Ovary (tissue), 7 donors: ENCODE measurements at regions not wholly inside any gene's neighbourhood (a gene's known extent, or its start where the extent isn't known, plus 50 kb on each side); places are given as distances from the start of the nearest gene placed in this dataset.

Experiments used
- DNase-seq, 5 donors: peaks; one replicate each; pipeline ENCODE4 v3.0.0-alpha.2; 2019 to 2020
- H3K27ac ChIP-seq, 2 donors: fragments of 200-600 bp; one replicate each; pipeline versions ENCODE4 v1.5.1 to v1.8.0; 2019 to 2022
- H3K27me3 ChIP-seq: fragments of 200-600 bp; one replicate; pipeline ENCODE4 v1.8.0; 2022
- H3K36me3 ChIP-seq: fragments of 200-600 bp; sonication (generic); one replicate; pipeline ENCODE4 v1.5.1; 2019
- H3K4me1 ChIP-seq: one replicate; pipeline ENCODE4 v1.8.1; 2013; ENCODE audit warnings: mild to moderate bottlenecking, moderate library complexity; ENCODE audit not compliant: insufficient read depth
- H3K4me3 ChIP-seq: fragments of 200-600 bp; sonication (generic); one replicate; pipeline ENCODE4 v1.5.1; 2017
- H3K9me3 ChIP-seq, 2 donors: fragments of 200-600 bp in 1 of 2; sonication (generic) in 1 of 2; one replicate each; pipeline versions ENCODE4 v1.5.1 to v1.8.1; 2013 to 2019; ENCODE audit warnings: mild to moderate bottlenecking in 1 of 2, moderate library complexity in 1 of 2
- EP300 ChIP-seq: sonication (generic); formaldehyde crosslinking; IDR thresholded peaks from one replicate; pipeline ENCODE4 v1.6.1; 2017; ENCODE audit warnings: antibody characterized with exemption
- POLR2A ChIP-seq: fragments of 450-650 bp; IDR thresholded peaks from one replicate; pipeline ENCODE4 v1.6.1; 2017; ENCODE audit warnings: antibody characterized with exemption, mild to moderate bottlenecking, moderate library complexity
- WGBS, 3 donors: extraction: QIAGEN DNeasy Blood & Tissue Kit in 1 of 3; methylation state at CpG; one replicate each; pipeline versions ENCODE4 v1.1.5 to v1.1.7; 2013 to 2017; 5-methylcytosine and 5-hydroxymethylcytosine counted together
- intact Hi-C, 4 donors: fragments of 100-400 bp; cut with DNase I; formaldehyde crosslinking; loops; one replicate each; pipeline versions ENCODE4 v1.11.0 to v1.15.1; 2022 to 2023
- TF ChIP-seq, protein P1 (sequence below), 3 donors: fragments of 450-650 bp in 2 of 3; fragments of 200-600 bp in 1 of 3; IDR thresholded peaks; one replicate each; pipeline versions ENCODE4 v1.5.1 to v1.8.0; 2016 to 2022; ENCODE audit warnings: antibody characterized with exemption in 3 of 3, mild to moderate bottlenecking in 1 of 3
- donor health status: DM: no; HTN: no; CAD: no; lungs with moderate emphysema.
- donor health status: DM: no; HTN: no; CAD: no.
- donor health status: Bipolar disorder and iron deficiency.
- donor health status: DM: no; HTN: no; CAD: no.
- donor health status: DM: yes; HTN: yes; CAD: no.

DNA sequence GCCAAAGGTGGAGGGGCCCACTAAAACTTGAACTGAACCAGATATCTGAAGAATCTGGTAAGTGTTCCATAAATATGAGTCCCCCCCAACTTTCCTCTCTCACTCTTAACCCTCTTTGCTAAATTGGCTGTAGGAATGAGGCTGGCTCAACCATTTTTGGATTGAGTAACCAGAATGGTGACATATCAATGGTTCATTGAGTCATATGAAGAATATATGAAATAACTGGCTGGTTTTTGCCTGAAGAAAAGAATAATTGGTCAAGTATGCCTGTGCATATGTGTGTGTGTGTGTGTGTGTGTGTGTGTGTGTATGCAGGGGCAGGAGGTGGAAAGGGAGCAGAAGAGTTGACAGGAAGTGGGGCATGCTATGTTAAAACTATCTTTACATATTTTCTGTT, 472.9 kb upstream of the THBS1 start:
- intact Hi-C loops, result no loop called here
- TF ChIP-seq, protein P1, sequence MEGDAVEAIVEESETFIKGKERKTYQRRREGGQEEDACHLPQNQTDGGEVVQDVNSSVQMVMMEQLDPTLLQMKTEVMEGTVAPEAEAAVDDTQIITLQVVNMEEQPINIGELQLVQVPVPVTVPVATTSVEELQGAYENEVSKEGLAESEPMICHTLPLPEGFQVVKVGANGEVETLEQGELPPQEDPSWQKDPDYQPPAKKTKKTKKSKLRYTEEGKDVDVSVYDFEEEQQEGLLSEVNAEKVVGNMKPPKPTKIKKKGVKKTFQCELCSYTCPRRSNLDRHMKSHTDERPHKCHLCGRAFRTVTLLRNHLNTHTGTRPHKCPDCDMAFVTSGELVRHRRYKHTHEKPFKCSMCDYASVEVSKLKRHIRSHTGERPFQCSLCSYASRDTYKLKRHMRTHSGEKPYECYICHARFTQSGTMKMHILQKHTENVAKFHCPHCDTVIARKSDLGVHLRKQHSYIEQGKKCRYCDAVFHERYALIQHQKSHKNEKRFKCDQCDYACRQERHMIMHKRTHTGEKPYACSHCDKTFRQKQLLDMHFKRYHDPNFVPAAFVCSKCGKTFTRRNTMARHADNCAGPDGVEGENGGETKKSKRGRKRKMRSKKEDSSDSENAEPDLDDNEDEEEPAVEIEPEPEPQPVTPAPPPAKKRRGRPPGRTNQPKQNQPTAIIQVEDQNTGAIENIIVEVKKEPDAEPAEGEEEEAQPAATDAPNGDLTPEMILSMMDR (IDR thresholded peaks at IDR 0.05), result no peak
- TF ChIP-seq EP300 (no peak), POLR2A (no peak)

GRCh38 chr15:39110336-39110735, 470.5 kb upstream of the THBS1 start:
- TF ChIP-seq, protein P1 (IDR thresholded peaks at IDR 0.05), result no peak
- no peak for TF ChIP-seq POLR2A
- no peak for TF ChIP-seq EP300
- no peaks in the 10 kb centered on the region for H3K4me1 ChIP-seq
- intact Hi-C loops, result no loop called here
- H3K36me3 ChIP-seq, result no peaks in the 10 kb centered on the region
- H3K27me3 ChIP-seq, result no peaks in the 10 kb centered on the region
- DNase-seq, result no peak
- no peak overlapping the region for H3K27ac ChIP-seq
- H3K4me3 ChIP-seq, result no peak overlapping the region
- no peaks in the 10 kb centered on the region for H3K9me3 ChIP-seq

More for the DNA sequence above, 472.9 kb upstream of the THBS1 start:
- H3K4me3 ChIP-seq, result no peak overlapping the region
- no peaks in the 10 kb centered on the region for H3K27me3 ChIP-seq
- no peaks in the 10 kb centered on the region for H3K36me3 ChIP-seq
- no peaks in the 10 kb centered on the region for H3K9me3 ChIP-seq
- H3K27ac ChIP-seq, result no peak overlapping the region
- no peaks in the 10 kb centered on the region for H3K4me1 ChIP-seq
- no peak for DNase-seq

DNA sequence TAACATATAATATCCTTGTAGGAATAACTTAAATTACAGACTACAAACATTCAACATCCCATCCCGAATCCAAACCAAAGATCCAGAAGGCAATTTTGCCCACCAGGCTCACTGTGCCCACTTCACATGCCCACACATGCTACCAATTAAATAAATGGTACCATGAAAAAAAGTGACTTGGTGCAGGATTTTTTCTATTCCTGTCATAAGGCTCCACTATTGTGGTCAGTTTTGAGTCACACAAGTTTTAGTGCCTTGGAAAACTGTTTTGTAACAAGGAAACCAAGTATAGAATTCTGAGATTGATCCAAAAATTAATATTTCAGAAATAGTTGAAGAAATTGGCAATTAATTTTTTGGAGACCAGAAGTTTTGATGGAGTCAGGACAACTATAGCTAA, 470.1 kb upstream of the THBS1 start:
- WGBS, 3 donors, result 97 to 100% (median 100%) methylated on average over 1 of the region's 1 CpG
- DNase-seq, result no peak
- H3K27ac ChIP-seq, result no peak overlapping the region
- no peaks in the 10 kb centered on the region for H3K9me3 ChIP-seq
- intact Hi-C loops, result no loop called here
- H3K36me3 ChIP-seq, result no peaks in the 10 kb centered on the region
- no peaks in the 10 kb centered on the region for H3K4me1 ChIP-seq
- H3K27me3 ChIP-seq, result no peaks in the 10 kb centered on the region
- H3K4me3 ChIP-seq, result no peak overlapping the region
- TF ChIP-seq, protein P1 (IDR thresholded peaks at IDR 0.05), result no peak
- TF ChIP-seq POLR2A (no peak), EP300 (no peak)

DNA sequence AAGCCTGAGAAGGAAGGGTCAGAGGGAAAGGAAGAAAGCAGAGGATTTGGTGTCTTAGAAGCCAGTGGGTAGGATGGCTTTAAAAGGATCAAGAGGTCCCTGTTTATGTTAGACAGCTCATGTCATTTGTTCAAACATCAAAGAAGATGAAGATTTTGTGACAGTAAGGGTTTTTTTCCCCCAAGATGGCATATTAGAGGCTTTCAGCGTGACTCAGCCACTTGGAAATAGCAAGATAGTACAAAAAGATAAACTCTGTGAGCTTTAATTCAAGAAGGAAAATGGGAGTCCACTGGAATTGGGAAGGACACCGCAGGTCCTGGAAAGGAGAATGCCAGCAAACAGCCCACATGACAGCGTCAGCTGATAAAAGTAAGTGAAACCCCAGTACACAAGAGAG, 467.1 kb upstream of the THBS1 start:
- Histone ChIP-seq H3K9me3 (no peaks in the 10 kb centered on the region), H3K4me1 (no peaks in the 10 kb centered on the region), H3K27me3 (no peaks in the 10 kb centered on the region), H3K36me3 (no peaks in the 10 kb centered on the region), H3K4me3 (no peak overlapping the region), H3K27ac (no peak overlapping the region)
- WGBS, 3 donors, result 97 to 98% (median 98%) methylated on average over 3 of the region's 3 CpGs
- intact Hi-C loops, result no loop called here
- TF ChIP-seq POLR2A, result no peak
- TF ChIP-seq, protein P1 (IDR thresholded peaks at IDR 0.05), result no peak
- TF ChIP-seq EP300, result no peak
- DNase-seq, result no peak
